Esophagus mucosa (tissue), 1 donor: ENCODE measurements at regions not wholly inside any gene's neighbourhood (a gene's known extent, or its start where the extent isn't known, plus 50 kb on each side); places are given as distances from the start of the nearest gene placed in this dataset.
"Not testable (repeated sequence)": the region's sequence is repeated elsewhere in the genome, so short reads cannot be mapped to it uniquely, and the experiment has no call there.

ENCODE experiments used
- ATAC-seq: fragments of 200-7000 bp; cut with Tn5 transposase; one replicate; pipeline ENCODE4 v1.9.1; 2020
- donor health status: DM: yes; HTN: yes; CAD: no.

GRCh38 chr17:53316988-53317387 lies 505.7 kb upstream of the KIF2B start:
- ATAC-seq, result no peak

- no peak for ATAC-seq
These were observed 506.7 kb upstream of the KIF2B start for GRCh38 chr17:53316073-53316472.

- ATAC-seq, result no peak
These were observed 508.2 kb upstream of the KIF2B start for GRCh38 chr17:53314521-53314920.

- ATAC-seq, result no peak
These were observed 509.0 kb upstream of the KIF2B start for GRCh38 chr17:53313746-53314145.

- no peak for ATAC-seq
These were observed 544.3 kb upstream of the KIF2B start for GRCh38 chr17:53278466-53278865.

GRCh38 chr17:53273126-53273525 lies 549.6 kb upstream of the KIF2B start:
- ATAC-seq, result no peak

GRCh38 chr17:53270936-53271335 lies 551.8 kb upstream of the KIF2B start:
- ATAC-seq, result no peak

GRCh38 chr17:53264730-53265129 lies 558.0 kb upstream of the KIF2B start:
- no peak for ATAC-seq

- no peak for ATAC-seq
These were observed 568.6 kb upstream of the KIF2B start for GRCh38 chr17:53253956-53254597.

GRCh38 chr17:53249036-53249435 lies 573.7 kb upstream of the KIF2B start:
- no peak for ATAC-seq

- no peak for ATAC-seq
These were observed 588.6 kb upstream of the KIF2B start for GRCh38 chr17:53234138-53234537.

- no peak for ATAC-seq
These were observed 595.2 kb upstream of the KIF2B start for GRCh38 chr17:53227514-53227913.

- ATAC-seq, result no peak
These were observed 595.6 kb upstream of the KIF2B start for GRCh38 chr17:53227111-53227510.

- ATAC-seq, result no peak
These were observed 602.9 kb upstream of the KIF2B start for GRCh38 chr17:53219821-53220220.

GRCh38 chr17:53218723-53219122 lies 604.0 kb upstream of the KIF2B start:
- ATAC-seq, result no peak

GRCh38 chr17:53217311-53217710 lies 605.4 kb upstream of the KIF2B start:
- no peak for ATAC-seq

GRCh38 chr17:53208935-53209334 lies 613.8 kb upstream of the KIF2B start:
- not testable (repeated sequence) for ATAC-seq

GRCh38 chr17:53193044-53193443 lies 629.7 kb upstream of the KIF2B start:
- ATAC-seq, result no peak

GRCh38 chr17:53191878-53192277 lies 630.8 kb upstream of the KIF2B start:
- ATAC-seq, result no peak

- no peak for ATAC-seq
These were observed 636.7 kb upstream of the KIF2B start for GRCh38 chr17:53186001-53186400.

- ATAC-seq, result no peak
These were observed 646.1 kb upstream of the KIF2B start for GRCh38 chr17:53176629-53177028.

GRCh38 chr17:53168413-53168812 lies 654.3 kb upstream of the KIF2B start:
- ATAC-seq, result no peak

- ATAC-seq, result no peak
These were observed 656.0 kb upstream of the KIF2B start for GRCh38 chr17:53166731-53167130.

GRCh38 chr17:53150101-53150698 lies 672.5 kb upstream of the KIF2B start:
- ATAC-seq, result no peak

GRCh38 chr17:53149316-53149715 lies 673.4 kb upstream of the KIF2B start:
- no peak for ATAC-seq
